A549 (cell line): ENCODE measurements at regions not wholly inside any gene's neighbourhood (a gene's known extent, or its start where the extent isn't known, plus 50 kb on each side); places are given as distances from the start of the nearest gene placed in this dataset.

Source experiments
- CHD4 ChIP-seq: fragments of 200-600 bp; sonication (generic); IDR thresholded peaks from 2 replicates; pipeline ENCODE4 v1.6.1; 2016; ENCODE audit warnings: antibody characterized with exemption, mild to moderate bottlenecking, borderline replicate concordance
- GATA3 ChIP-seq: IDR thresholded peaks from 2 replicates; pipeline ENCODE4 v1.6.1; 2012; ENCODE audit warnings: borderline replicate concordance
- HEYL ChIP-seq: fragments of 250-450 bp; sonication (Bioruptor Pico); IDR thresholded peaks from 2 replicates; pipeline ENCODE4 v1.8.0; 2021; ENCODE audit warnings: mild to moderate bottlenecking, moderate library complexity
- JUN ChIP-seq, 2 experiments: fragments of >200 bp; sonication (Bioruptor Twin); formaldehyde crosslinking; IDR thresholded peaks; 2 replicates in 1 of 2; 3 replicates in 1 of 2; pipeline ENCODE4 v1.6.1; 2016 to 2017
- MYC ChIP-seq: IDR thresholded peaks from 2 replicates; pipeline ENCODE4 v1.6.1; 2012; ENCODE audit warnings: mild to moderate bottlenecking, inconsistent platforms, low read length, improper control_type of control experiment, borderline replicate concordance
- NR3C1 ChIP-seq: fragments of >200 bp; sonication (Bioruptor Twin); formaldehyde crosslinking; IDR thresholded peaks from 3 replicates; pipeline ENCODE4 v1.6.1; 2017
- PBX3 ChIP-seq: IDR thresholded peaks from 2 replicates; pipeline ENCODE4 v1.6.1; 2012
- POLR2A ChIP-seq: IDR thresholded peaks from 2 replicates; pipeline ENCODE4 v1.6.1; 2012; ENCODE audit warnings: mild to moderate bottlenecking, low read length
- SMC3 ChIP-seq: fragments of >200 bp; sonication (Bioruptor Twin); formaldehyde crosslinking; IDR thresholded peaks from 3 replicates; pipeline ENCODE4 v1.6.1; 2018; ENCODE audit warnings: inconsistent platforms
- ZFP36 ChIP-seq: fragments of 450-650 bp; IDR thresholded peaks from 2 replicates; pipeline ENCODE4 v1.6.1; 2014; ENCODE audit warnings: borderline replicate concordance; ENCODE audit not compliant: partially characterized antibody
- TF ChIP-seq, protein P1 (sequence below): fragments of >200 bp; sonication (Bioruptor Twin); formaldehyde crosslinking; IDR thresholded peaks from 3 replicates; pipeline ENCODE4 v1.5.1; 2016

GRCh38 chr5:176740131-176740701, 70.1 kb upstream of the UNC5A start:
- TF ChIP-seq PBX3: no peak
- TF ChIP-seq POLR2A: no peak
- TF ChIP-seq ZFP36: no peak
- TF ChIP-seq, protein P1, sequence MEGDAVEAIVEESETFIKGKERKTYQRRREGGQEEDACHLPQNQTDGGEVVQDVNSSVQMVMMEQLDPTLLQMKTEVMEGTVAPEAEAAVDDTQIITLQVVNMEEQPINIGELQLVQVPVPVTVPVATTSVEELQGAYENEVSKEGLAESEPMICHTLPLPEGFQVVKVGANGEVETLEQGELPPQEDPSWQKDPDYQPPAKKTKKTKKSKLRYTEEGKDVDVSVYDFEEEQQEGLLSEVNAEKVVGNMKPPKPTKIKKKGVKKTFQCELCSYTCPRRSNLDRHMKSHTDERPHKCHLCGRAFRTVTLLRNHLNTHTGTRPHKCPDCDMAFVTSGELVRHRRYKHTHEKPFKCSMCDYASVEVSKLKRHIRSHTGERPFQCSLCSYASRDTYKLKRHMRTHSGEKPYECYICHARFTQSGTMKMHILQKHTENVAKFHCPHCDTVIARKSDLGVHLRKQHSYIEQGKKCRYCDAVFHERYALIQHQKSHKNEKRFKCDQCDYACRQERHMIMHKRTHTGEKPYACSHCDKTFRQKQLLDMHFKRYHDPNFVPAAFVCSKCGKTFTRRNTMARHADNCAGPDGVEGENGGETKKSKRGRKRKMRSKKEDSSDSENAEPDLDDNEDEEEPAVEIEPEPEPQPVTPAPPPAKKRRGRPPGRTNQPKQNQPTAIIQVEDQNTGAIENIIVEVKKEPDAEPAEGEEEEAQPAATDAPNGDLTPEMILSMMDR: no peak
- no peak for TF ChIP-seq CHD4
- no peak for TF ChIP-seq SMC3
- TF ChIP-seq HEYL (CRISPR knock-in tag): no peak
- TF ChIP-seq GATA3: no peak
- no peak for TF ChIP-seq MYC
- no peak for TF ChIP-seq NR3C1
- no peak for TF ChIP-seq JUN (IDR thresholded peaks at IDR 0.05)
